ENCODE measurements at regions not wholly inside any gene's neighbourhood (a gene's known extent, or its start where the extent isn't known, plus 50 kb on each side); places are given as distances from the start of the nearest gene placed in this dataset.

GRCh38 chr11:115676768-115677167 is 172.6 kb upstream of the CADM1 start:
- intact Hi-C loops (cut with DNase I), result no loop called here
- no peak for DNase-seq (ENCODE audit: low spot score)
- no peak for ATAC-seq

- intact Hi-C loops (cut with DNase I), result no loop called here
- no peak for DNase-seq (ENCODE audit: low spot score)
Measured at GRCh38 chr11:115676206-115676605, 172.0 kb upstream of the CADM1 start.

GRCh38 chr11:115674937-115675544 is 170.8 kb upstream of the CADM1 start:
- intact Hi-C loops (cut with DNase I), result no loop called here
- DNase-seq (ENCODE audit: low spot score) (no peak), ATAC-seq (no peak)

More at GRCh38 chr11:115676206-115676605, 172.0 kb upstream of the CADM1 start:
- no peak for ATAC-seq

- DNase-seq (ENCODE audit: low spot score) (no peak), ATAC-seq (no peak)
- intact Hi-C loops (cut with DNase I), result no loop called here
Measured at GRCh38 chr11:115674176-115674936, 170.1 kb upstream of the CADM1 start.

GRCh38 chr11:115673720-115674119 is 169.5 kb upstream of the CADM1 start:
- no peak for DNase-seq (ENCODE audit: low spot score)
- no peak for ATAC-seq
- intact Hi-C loops (cut with DNase I), result no loop called here

GRCh38 chr11:115672999-115673411 is 168.8 kb upstream of the CADM1 start:
- peak; percentile 95 for ATAC-seq
- intact Hi-C loops (cut with DNase I), result no loop called here

GRCh38 chr11:115672412-115672811 is 168.2 kb upstream of the CADM1 start:
- intact Hi-C loops (cut with DNase I), result no loop called here
- ATAC-seq (no peak), DNase-seq (ENCODE audit: low spot score) (no peak)

More at GRCh38 chr11:115672999-115673411, 168.8 kb upstream of the CADM1 start:
- DNase-seq (ENCODE audit: low spot score), result no peak

- intact Hi-C loops (cut with DNase I), result no loop called here
- DNase-seq (ENCODE audit: low spot score), result no peak
- ATAC-seq, result no peak
Measured at GRCh38 chr11:115670538-115671205, 166.5 kb upstream of the CADM1 start.

- DNase-seq (ENCODE audit: low spot score), result no peak
- intact Hi-C loops (cut with DNase I), result no loop called here
- no peak for ATAC-seq
Measured at GRCh38 chr11:115665958-115666357, 161.7 kb upstream of the CADM1 start.

GRCh38 chr11:115665175-115665821 is 161.1 kb upstream of the CADM1 start:
- ATAC-seq, result no peak
- DNase-seq (ENCODE audit: low spot score), result no peak
- intact Hi-C loops (cut with DNase I), result no loop called here

- ATAC-seq (no peak), DNase-seq (ENCODE audit: low spot score) (no peak)
- intact Hi-C loops (cut with DNase I), result no loop called here
Measured at GRCh38 chr11:115664313-115664712, 160.1 kb upstream of the CADM1 start.

GRCh38 chr11:115663790-115664189 is 159.6 kb upstream of the CADM1 start:
- DNase-seq (ENCODE audit: low spot score) (no peak), ATAC-seq (no peak)
- intact Hi-C loops (cut with DNase I), result no loop called here

- intact Hi-C loops (cut with DNase I), result no loop called here
- DNase-seq (ENCODE audit: low spot score) (no peak), ATAC-seq (no peak)
Measured at GRCh38 chr11:115660030-115660805, 156.0 kb upstream of the CADM1 start.

- intact Hi-C loops (cut with DNase I), result no loop called here
- peak; percentile 56 for ATAC-seq
- DNase-seq (ENCODE audit: low spot score), result no peak
Measured at GRCh38 chr11:115659061-115659963, 155.1 kb upstream of the CADM1 start.

GRCh38 chr11:115657586-115657985 is 153.4 kb upstream of the CADM1 start:
- DNase-seq (ENCODE audit: low spot score), result no peak
- intact Hi-C loops (cut with DNase I), result no loop called here
- ATAC-seq, result no peak

GRCh38 chr11:115656669-115657068 is 152.5 kb upstream of the CADM1 start:
- intact Hi-C loops (cut with DNase I), result no loop called here
- no peak for DNase-seq (ENCODE audit: low spot score)
- ATAC-seq, result no peak

- DNase-seq (ENCODE audit: low spot score) (peak; percentile 5), ATAC-seq (no peak)
- intact Hi-C loops (cut with DNase I), result no loop called here
Measured at GRCh38 chr11:115656041-115656440, 151.8 kb upstream of the CADM1 start.

GRCh38 chr11:115654792-115655191 is 150.6 kb upstream of the CADM1 start:
- ATAC-seq, result no peak
- no peak for DNase-seq (ENCODE audit: low spot score)
- intact Hi-C loops (cut with DNase I), result no loop called here

Measured in sciatic nerve (tissue), 2 donors.